SJSA1 (cell line): ENCODE measurements at regions not wholly inside any gene's neighbourhood (a gene's known extent, or its start where the extent isn't known, plus 50 kb on each side); places are given as distances from the start of the nearest gene placed in this dataset.
A peak's percentile ranks its signal among the peaks of the same experiment; 100 is the strongest.
"Not testable (repeated sequence)": the region's sequence is repeated elsewhere in the genome, so short reads cannot be mapped to it uniquely, and the experiment has no call there.

Experiments used
- DNase-seq, 2 experiments: peaks; one replicate each; pipeline ENCODE4 v3.0.0-alpha.2; 2015 to 2020; ENCODE audit warnings: low spot score in 2 of 2, low read depth in 1 of 2
- H3K27ac ChIP-seq: fragments of 250-450 bp; sonication (Bioruptor Pico); 2 replicates; pipeline ENCODE4 v1.5.1; 2020; ENCODE audit warnings: mild to moderate bottlenecking, moderate library complexity
- H3K27me3 ChIP-seq: fragments of 250-450 bp; sonication (Bioruptor Pico); replicated peaks from 2 replicates; pipeline ENCODE4 v1.5.1; 2020; ENCODE audit warnings: mild to moderate bottlenecking, moderate library complexity
- H3K36me3 ChIP-seq: fragments of 250-450 bp; sonication (Bioruptor Pico); 2 replicates; pipeline ENCODE4 v1.5.1; 2020; ENCODE audit warnings: mild to moderate bottlenecking
- H3K4me1 ChIP-seq: fragments of 250-450 bp; sonication (Bioruptor Pico); replicated peaks from 2 replicates; pipeline ENCODE4 v1.6.1; 2021; ENCODE audit warnings: mild to moderate bottlenecking
- H3K4me3 ChIP-seq: fragments of 250-450 bp; sonication (Bioruptor Pico); 2 replicates; pipeline ENCODE4 v1.5.1; 2020; ENCODE audit warnings: mild to moderate bottlenecking
- H3K9me3 ChIP-seq: fragments of 250-450 bp; sonication (Bioruptor Pico); replicated peaks from 2 replicates; pipeline ENCODE4 v1.5.1; 2020; ENCODE audit warnings: mild to moderate bottlenecking

DNA sequence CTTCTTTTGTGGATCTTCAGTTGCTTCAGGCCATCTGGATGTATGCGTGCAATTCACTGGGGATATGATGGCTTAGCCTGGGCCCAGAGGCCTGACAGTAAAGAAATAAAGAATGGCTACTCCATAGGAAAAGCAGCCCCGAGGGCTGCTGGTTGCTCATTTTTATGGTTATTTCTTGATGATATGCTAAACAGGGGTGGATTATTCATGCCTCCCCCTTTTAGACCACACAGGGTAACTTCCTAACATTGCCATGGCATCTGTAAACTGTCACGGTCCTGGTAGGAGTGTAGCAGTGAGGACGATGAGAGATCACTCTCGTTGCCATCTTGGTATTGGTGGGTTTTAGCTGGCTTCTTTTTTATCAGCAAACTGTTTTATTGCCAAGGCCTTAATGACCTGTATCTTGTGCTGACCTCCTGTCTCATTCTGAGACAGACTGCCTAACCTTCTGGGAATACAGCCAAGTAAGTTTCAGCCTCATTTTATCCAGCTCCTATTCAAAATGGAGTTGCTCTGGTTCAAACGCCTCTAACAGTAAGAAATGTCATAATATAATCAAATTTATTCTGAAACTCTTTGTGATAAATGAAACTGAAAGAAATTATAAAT lies 60.5 kb downstream of the DSEL start:
- DNase-seq = no peak
- H3K9me3 ChIP-seq = no peaks in the 10 kb centered on the region
- H3K27me3 ChIP-seq = 0 out of 2 replicates have a peak, but pooled peaks cover 4% of the 10 kb centered on the region
- no peak overlapping the region for H3K27ac ChIP-seq
- H3K4me1 ChIP-seq = no peaks in the 10 kb centered on the region
- H3K4me3 ChIP-seq = no peak overlapping the region
- no peaks in the 10 kb centered on the region for H3K36me3 ChIP-seq

DNA sequence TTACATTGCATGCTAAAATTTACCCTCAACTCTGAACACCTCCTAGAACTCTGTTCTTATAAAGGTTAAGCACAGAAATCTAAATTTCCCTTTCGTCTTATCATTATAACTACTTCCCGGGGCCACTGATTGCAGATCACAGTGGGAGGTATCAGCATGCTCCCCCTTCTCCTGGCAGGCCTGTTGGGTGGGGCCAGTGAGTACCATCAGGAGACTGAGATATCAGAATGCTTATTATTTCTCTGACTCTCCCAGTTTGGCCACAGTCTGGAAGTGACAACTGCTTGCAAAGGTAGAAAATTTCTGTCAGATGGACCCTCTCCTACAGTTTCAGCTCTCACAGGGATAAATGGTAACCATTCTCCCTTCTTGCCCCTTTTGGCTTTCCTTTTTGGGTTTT lies 62.6 kb downstream of the DSEL start:
- H3K27me3 ChIP-seq = 0 out of 2 replicates have a peak, but pooled peaks cover 4% of the 10 kb centered on the region
- H3K27ac ChIP-seq = no peak overlapping the region
- no peak for DNase-seq
- H3K4me3 ChIP-seq = no peak overlapping the region
- no peaks in the 10 kb centered on the region for H3K4me1 ChIP-seq
- no peaks in the 10 kb centered on the region for H3K36me3 ChIP-seq
- H3K9me3 ChIP-seq = no peaks in the 10 kb centered on the region

DNA sequence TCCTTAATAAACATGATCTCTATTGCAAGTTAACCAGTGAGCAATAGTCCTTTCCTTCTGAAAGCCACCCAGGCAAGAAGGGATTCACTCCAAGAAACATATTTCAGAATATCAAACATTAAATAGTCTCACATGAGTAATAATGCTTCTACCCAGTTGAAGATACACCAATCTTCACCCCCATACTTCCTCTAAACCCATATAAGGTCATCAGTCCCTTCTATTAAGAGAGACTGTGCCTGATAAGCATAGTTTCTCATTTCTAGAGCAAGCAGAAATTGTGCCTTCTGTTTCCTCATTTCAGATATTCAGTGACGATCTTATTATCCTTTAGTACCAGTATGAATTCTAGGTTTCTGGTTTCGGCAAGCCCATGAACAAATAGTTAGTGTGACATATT lies 64.6 kb downstream of the DSEL start:
- no peaks in the 10 kb centered on the region for H3K4me1 ChIP-seq
- no peaks in the 10 kb centered on the region for H3K36me3 ChIP-seq
- no peak overlapping the region for H3K4me3 ChIP-seq
- H3K9me3 ChIP-seq = no peaks in the 10 kb centered on the region
- H3K27ac ChIP-seq = no peak overlapping the region
- no peaks in the 10 kb centered on the region for H3K27me3 ChIP-seq
- no peak for DNase-seq

DNA sequence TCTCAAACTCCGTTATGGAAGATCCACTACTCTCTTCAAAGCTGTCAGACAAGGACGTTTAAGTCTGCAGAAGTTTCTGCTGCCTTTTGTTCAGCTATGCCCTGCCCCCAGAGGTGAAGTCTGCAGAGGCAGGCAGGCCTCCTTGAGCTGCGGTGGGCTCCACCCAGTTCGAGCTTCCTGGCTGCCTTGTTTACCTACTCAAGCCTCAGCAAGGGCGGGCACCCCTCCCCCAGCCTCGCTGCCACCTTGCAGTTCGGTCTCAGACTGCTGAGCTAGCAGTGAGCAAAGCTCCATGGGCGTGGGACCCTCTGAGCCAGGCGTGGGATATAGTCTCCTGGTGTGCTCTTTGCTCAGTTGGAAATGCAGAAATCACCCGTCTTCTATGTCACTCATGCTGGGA lies 65.4 kb downstream of the DSEL start:
- DNase-seq, H3K36me3 ChIP-seq, H3K27me3 ChIP-seq, H3K4me3 ChIP-seq, H3K27ac ChIP-seq, H3K4me1 ChIP-seq, H3K9me3 ChIP-seq: not testable (repeated sequence)

DNA sequence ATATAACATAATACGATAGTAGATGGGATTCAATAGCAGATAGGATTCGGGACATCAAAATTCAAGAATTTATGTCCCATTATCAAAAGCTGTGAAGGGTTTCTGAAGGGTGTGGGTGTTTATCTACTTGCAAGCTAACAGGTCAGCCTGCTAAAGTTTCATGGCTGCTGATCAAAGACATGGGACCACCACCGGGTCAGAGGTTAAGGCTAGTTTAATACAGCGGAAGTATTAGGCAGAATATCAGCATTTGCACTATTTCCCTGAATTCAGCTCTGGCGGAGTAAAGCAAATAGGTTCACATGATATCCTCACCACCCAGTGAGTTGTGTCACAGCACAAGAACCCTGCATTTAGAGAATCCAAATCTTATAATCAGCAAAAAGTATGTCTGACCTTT lies 82.5 kb downstream of the DSEL start:
- H3K4me3 ChIP-seq = no peak overlapping the region
- H3K9me3 ChIP-seq = no peaks in the 10 kb centered on the region
- H3K4me1 ChIP-seq = peaks cover 4% of the 10 kb centered on the region
- no peak overlapping the region for H3K27ac ChIP-seq
- no peaks in the 10 kb centered on the region for H3K27me3 ChIP-seq
- no peak for DNase-seq
- H3K36me3 ChIP-seq = no peaks in the 10 kb centered on the region

DNA sequence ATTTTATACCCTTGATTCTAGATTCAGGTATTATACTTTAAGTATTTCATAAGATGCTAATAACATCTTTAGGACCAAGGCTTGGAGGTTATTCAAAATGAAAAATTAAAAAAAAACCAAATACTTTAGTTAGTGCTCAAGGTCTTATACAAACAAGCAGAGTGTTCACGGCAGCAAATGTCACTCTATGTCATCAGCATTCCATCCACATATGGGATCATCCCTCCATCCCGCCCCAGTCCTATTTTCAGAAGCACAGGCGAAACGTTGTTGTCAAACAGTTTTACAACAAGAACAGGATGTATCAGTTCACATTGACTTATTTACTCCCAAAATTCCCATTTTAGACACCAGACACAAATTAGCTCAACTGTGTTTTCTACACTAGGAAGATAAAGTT lies 83.7 kb downstream of the DSEL start:
- Histone ChIP-seq H3K9me3 (no peaks in the 10 kb centered on the region), H3K4me1 (peaks cover 10% of the 10 kb centered on the region), H3K4me3 (no peak overlapping the region), H3K36me3 (no peaks in the 10 kb centered on the region), H3K27me3 (no peaks in the 10 kb centered on the region), H3K27ac (no peak overlapping the region)
- no peak for DNase-seq

DNA sequence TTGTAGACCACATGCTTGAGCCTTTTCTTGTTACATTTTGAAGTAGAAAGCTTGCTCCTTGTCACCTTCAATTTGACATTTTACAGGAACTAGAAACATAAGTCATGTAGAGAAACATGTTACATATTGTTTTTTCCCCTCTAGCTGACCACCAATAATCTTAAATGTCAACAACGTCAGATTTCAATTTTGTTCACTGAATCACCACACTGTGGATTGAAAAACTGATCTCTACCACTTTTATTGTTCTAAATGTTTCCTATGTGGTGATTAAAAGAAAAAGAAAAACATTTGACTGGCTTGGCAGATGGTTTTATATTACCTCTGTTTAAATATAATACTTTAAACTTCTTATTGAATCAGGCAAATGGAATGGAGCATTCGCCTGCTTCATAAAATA lies 87.7 kb downstream of the DSEL start:
- Histone ChIP-seq H3K4me1 (peaks cover 13% of the 10 kb centered on the region), H3K9me3 (no peaks in the 10 kb centered on the region), H3K27ac (peak overlapping the region; percentile 29), H3K4me3 (no peak overlapping the region), H3K27me3 (no peaks in the 10 kb centered on the region), H3K36me3 (no peaks in the 10 kb centered on the region)
- DNase-seq = peak in 1 of 2 experiments; percentile 54

DNA sequence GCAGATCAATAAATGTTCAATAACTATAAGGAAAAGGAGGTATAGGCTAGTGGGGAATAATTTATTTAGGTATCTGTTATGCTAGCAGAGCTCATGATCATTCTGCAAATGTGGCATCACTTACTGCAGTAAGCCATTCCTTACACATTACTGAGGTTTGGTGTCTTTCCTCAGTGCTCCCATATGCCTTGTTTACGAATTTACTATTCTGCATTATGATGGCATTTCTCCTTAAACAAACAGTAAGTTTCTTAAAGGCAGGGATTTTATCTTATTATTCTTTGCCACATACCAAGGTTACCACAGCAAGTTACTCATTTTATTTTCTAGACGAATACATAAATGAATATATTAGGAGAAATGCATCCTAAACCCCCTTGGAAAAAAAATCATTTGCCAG lies 88.4 kb downstream of the DSEL start:
- DNase-seq = peak in 1 of 2 experiments; percentile 17
- Histone ChIP-seq H3K9me3 (no peaks in the 10 kb centered on the region), H3K4me1 (peaks cover 13% of the 10 kb centered on the region), H3K36me3 (no peaks in the 10 kb centered on the region), H3K27me3 (no peaks in the 10 kb centered on the region), H3K4me3 (no peak overlapping the region), H3K27ac (peak overlapping the region; percentile 29)

DNA sequence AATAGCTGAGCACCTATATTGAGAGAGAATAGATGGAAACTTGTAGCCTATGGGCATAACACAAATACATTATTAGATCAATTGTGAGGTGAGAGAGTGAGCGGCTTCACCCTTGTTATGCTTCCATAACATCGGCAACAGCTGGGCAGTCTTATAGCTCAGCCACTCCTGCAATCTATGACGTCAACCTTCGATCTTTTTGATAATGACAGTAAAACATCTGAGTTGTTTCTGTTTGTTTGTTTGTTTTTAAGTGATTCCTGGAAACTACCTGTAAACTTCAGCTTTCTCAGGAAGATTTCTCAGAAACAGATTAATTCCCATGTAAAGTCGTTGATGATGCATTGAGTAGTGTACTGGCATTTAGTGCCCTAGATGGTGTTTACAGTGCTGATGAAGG lies 90.0 kb downstream of the DSEL start:
- no peak for DNase-seq
- Histone ChIP-seq H3K27ac (no peak overlapping the region), H3K36me3 (no peaks in the 10 kb centered on the region), H3K27me3 (no peaks in the 10 kb centered on the region), H3K9me3 (no peaks in the 10 kb centered on the region), H3K4me3 (no peak overlapping the region), H3K4me1 (peaks cover 13% of the 10 kb centered on the region)

DNA sequence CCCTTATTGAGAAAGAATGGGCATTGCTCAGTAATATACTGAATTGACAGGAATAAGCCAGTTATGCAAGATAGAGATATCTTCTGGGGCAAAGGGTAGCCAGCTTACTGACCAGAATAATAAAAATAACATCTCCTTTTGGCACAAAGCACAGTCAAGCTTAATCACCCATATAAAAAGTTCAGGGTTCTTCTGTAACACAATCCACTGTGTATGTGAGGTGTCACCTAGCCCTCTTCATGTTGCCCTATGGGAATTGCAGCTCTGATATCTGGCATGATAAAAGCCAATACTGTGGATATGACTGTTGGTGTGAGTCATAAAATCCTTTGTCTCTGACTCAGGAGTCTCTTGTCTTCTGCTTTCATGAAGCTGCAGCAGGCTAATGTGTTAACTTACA lies 90.8 kb downstream of the DSEL start:
- Histone ChIP-seq H3K27ac (no peak overlapping the region), H3K27me3 (no peaks in the 10 kb centered on the region), H3K4me3 (no peak overlapping the region), H3K4me1 (peaks cover 13% of the 10 kb centered on the region), H3K36me3 (no peaks in the 10 kb centered on the region), H3K9me3 (no peaks in the 10 kb centered on the region)
- DNase-seq = peak; percentile 36 to 42

DNA sequence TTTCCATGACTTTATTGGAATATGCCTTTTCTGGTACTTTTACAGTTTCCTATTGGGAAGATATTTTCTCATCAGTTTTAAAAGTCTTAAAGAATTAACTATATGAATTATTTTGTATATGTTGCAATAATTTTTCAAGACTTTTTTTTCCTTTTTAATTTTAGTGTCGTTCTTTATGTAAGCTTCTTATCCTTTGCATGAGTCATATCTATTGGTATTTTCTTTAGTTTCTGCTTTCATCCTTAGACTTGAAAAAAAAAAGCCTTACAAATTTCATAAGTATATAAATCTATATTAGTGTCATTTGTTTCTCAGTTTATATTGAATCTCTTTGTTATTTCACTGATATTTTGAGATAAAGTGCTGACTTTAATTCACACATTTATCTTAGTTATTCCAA lies 94.9 kb downstream of the DSEL start:
- Histone ChIP-seq H3K27ac (no peak overlapping the region), H3K4me1 (peaks cover 8% of the 10 kb centered on the region; the same call in 1 of the 2 replicates), H3K4me3 (no peak overlapping the region), H3K9me3 (no peaks in the 10 kb centered on the region), H3K36me3 (no peaks in the 10 kb centered on the region), H3K27me3 (no peaks in the 10 kb centered on the region)
- no peak for DNase-seq

DNA sequence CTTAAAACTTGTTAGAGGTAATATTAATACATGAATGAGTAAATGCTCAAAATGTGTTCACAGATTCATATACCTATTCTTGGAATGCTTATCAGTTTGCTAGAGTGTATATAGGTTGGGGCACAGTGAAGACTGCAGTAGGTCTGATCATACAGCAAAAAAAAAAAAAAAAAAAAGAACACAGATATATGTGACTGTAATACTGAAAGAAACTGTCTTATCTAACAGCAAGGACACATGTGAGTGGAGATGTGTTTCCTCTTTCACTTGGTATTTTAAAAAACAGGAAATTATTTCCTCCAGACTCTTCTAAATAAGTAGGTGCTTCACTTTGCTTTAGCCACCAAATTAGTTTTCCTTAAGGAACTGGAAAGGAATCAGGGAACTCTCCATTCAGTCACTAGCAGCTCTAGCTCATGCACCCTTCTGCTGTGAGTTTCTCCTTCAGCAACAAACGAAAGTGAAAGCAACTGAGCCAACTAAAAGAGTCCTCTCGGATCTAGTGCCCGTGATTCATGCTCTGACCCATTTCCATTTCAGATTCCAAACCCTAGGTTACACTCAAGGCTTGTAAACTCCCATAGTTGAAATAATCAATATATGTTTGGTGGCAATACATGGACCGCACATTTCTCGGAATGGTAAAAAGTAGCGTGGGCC lies 98.5 kb downstream of the DSEL start:
- H3K27ac ChIP-seq = peak overlapping the region; percentile 47
- no peaks in the 10 kb centered on the region for H3K36me3 ChIP-seq
- DNase-seq = peak in 1 of 2 experiments; percentile 51
- H3K4me1 ChIP-seq = 0 out of 2 replicates have a peak, but pooled peaks cover 5% of the 10 kb centered on the region
- H3K27me3 ChIP-seq = no peaks in the 10 kb centered on the region
- H3K4me3 ChIP-seq = peak overlapping the region; percentile 15
- no peaks in the 10 kb centered on the region for H3K9me3 ChIP-seq

DNA sequence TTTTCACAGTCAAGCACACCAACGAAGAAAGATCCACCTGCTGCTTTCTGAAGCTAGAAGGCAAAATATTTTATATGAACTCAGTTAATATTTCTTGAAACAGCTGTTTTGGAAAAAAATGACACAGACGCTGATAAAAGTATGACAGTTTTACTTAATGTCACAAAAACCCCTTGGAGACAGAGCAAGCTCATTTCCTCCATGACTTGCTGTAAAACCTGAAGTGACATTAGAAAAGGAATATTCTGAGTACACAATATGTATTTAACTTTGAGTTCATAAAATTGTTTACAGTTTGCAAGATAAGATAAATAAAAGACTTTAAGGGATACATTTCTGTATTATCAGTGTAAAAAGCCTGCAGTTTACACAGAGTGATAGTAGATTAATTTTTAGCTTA lies 105.4 kb downstream of the DSEL start:
- H3K4me1 ChIP-seq = peaks cover 5% of the 10 kb centered on the region; the same call in 1 of the 2 replicates
- no peaks in the 10 kb centered on the region for H3K36me3 ChIP-seq
- DNase-seq = no peak
- H3K4me3 ChIP-seq = no peak overlapping the region
- H3K27ac ChIP-seq = no peak overlapping the region
- H3K9me3 ChIP-seq = no peaks in the 10 kb centered on the region
- H3K27me3 ChIP-seq = no peaks in the 10 kb centered on the region

DNA sequence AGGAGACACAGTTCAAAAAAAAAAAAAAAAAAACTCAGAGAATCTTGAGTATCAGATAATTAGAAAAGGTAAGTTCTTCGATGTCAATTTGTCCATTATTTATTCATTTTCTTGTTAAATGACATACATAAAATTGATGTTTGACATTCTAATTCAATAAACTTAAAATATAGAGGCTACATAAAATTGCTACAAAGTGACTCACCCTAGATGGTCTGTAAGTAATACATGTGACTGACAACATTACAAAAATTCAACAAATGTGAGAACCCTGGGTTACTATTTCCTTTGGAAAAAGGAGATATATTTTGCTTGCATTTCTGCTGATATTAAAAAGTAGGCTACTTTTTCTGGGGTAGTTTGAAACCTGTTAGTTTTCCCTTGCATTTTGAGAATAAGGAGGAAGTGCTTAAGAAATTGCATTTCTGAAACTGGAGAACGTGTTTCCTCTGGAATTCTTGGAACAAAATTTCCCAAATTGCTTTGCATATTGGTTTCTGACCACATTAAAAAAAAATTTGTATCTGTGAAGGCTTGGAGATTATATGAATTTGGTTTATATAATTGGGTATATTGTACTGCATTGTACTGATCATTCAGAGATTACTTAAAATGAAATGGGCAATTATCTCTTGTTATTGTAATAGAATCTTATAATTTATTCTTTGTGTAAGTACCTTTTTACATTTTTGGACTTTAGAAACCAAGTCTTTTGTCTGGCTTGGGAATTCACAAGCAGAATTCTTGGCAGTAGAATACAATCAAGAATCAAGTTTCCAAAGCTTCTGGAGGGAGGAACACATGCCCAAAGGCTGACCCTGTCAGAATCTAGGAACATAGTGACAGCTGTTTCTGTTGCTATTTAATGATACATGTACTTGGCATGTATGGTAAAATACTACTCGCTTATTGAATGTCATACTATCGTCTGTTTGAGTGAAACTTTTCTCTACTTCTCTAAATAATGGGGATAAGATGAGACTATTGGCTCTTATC lies 106.1 kb downstream of the DSEL start:
- Histone ChIP-seq H3K4me3 (no peak overlapping the region), H3K27ac (no peak overlapping the region), H3K9me3 (no peaks in the 10 kb centered on the region), H3K36me3 (no peaks in the 10 kb centered on the region), H3K27me3 (no peaks in the 10 kb centered on the region), H3K4me1 (peaks cover 5% of the 10 kb centered on the region; the same call in 1 of the 2 replicates)
- DNase-seq = no peak
